GM21515 (cell line): ENCODE measurements at regions not wholly inside any gene's neighbourhood (a gene's known extent, or its start where the extent isn't known, plus 50 kb on each side); places are given as distances from the start of the nearest gene placed in this dataset.

Source experiments
- ATAC-seq: cut with Tn5 transposase; IDR thresholded peaks from one replicate; pipeline ENCODE4 v1.9.1; 2021; ENCODE audit not compliant: unreplicated experiment

DNA sequence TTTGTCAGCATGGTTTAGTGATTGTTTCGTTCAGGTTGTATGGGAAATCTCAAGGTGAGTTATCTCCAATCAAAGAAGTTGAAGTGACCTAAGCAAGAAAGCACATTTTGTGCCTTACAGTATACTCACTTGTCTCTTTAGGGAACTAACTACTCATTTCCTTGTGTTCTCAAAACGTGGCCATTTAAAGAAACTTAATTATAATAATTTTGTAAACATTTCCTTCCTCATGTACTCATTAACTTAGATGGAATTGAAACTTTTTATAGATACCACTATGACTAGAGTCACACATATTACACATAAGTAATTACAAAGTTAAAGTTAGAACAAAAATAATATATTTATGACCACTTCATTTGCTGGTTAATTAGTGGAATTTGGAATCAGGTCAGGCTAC lies 552.6 kb downstream of the MRPL39 start:
- no peak for ATAC-seq

- ATAC-seq: peak; percentile 89
Measured at GRCh38 chr21:25039461-25040380, 567.6 kb downstream of the MRPL39 start.

GRCh38 chr21:25036775-25037174 lies 570.5 kb downstream of the MRPL39 start:
- no peak for ATAC-seq

DNA sequence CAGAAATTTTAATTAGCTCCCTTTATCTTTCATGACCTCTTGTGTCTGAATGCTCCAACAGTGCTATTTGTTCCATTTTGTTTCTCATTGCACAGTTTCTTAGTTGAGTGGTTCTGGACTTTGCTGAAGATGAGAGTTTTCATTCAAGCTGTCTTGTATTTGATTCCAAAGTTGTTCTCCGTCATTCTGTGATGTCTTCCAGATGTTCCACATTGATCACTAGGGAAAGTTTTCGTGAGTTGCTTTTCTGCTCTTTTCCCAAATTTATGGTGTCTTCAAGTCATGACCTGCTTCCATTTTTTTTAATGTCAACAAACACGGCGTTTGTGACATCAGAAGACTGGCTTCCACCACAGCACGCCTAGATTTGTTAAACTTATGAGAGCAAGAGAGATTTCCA lies 575.5 kb downstream of the MRPL39 start:
- ATAC-seq: no peak

GRCh38 chr21:25029580-25029979 lies 577.7 kb downstream of the MRPL39 start:
- no peak for ATAC-seq

- ATAC-seq: no peak
Measured at GRCh38 chr21:25025596-25025995, 581.7 kb downstream of the MRPL39 start.

DNA sequence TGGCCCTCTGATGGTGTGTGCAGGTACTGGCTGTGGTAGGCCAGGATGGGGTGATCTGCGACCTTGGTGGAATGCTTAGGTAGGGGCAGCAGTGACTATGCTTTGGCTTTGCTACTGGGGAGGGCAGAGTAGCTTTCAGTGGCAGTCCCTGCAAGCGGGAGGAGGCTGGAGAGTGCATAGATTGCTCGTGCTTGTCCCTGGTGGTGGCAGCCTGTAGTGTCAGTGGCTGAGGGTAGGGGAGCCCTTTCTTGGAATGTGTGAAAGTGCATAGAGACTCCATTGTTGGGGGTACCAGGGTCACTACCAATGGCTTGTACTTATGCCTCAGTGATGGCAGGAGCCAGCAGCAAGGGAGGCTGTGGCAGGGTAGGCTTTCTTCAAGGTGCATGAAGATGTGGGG lies 582.6 kb downstream of the MRPL39 start:
- ATAC-seq: no peak

DNA sequence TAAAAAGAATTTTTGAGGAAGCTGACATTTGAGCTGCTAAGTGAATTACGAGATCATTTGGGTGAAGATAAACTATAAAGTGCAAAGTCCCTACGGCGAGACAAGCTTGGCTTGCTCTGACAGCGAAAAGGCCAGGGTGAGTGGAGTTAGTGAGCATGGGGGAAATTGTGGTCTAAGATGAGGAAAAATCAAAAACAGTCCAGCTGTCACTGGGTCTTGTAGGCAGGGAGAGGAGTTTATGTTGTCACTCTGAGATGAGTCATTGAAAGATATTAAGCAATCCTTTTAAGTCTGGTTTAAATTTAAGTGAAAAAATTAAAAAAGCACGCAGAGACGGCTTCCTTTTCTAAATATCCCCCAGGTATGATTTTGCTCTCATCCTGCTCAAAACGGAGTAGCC lies 601.9 kb downstream of the MRPL39 start:
- no peak for ATAC-seq

- no peak for ATAC-seq
Measured at GRCh38 chr21:25002676-25003075, 604.6 kb downstream of the MRPL39 start.

DNA sequence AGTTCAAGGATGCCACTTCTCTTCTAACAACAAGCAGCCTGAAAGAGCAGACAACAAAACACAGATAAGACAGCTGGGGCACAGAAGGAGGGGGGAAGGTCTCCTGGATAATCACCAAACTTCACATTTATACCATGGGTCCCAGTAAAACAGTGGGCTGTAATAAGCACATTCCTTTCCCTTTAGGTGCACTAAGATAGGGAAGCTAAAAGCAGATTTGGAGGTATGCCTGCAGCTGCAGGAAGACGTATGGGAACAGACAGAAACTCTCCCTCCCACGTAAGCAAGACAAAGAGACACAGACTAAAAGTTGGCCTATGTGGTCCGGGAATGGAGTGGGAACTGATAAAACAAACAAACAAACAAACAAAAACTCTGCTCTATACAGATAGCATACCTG lies 612.1 kb downstream of the MRPL39 start:
- ATAC-seq: no peak

GRCh38 chr21:24994717-24995116 lies 612.6 kb downstream of the MRPL39 start:
- ATAC-seq: no peak

DNA sequence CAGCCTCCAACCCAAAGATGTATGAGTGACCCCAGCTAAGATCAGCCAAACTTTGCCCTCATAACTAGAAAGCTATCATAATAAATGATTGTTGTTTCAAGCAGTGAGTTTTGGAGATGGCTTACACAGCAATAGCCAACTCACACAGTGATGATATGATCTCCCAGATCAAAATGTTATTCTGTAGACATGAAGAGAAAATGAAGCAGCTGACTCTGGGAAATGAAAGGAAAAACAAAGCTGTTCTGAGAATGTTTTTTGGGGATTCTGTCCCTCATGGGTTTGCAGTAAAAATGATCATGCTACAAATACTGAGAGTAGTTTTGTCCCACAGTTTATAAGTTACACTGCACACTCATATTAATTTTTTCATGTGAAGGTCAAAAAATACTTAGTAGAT lies 617.8 kb downstream of the MRPL39 start:
- ATAC-seq: no peak

DNA sequence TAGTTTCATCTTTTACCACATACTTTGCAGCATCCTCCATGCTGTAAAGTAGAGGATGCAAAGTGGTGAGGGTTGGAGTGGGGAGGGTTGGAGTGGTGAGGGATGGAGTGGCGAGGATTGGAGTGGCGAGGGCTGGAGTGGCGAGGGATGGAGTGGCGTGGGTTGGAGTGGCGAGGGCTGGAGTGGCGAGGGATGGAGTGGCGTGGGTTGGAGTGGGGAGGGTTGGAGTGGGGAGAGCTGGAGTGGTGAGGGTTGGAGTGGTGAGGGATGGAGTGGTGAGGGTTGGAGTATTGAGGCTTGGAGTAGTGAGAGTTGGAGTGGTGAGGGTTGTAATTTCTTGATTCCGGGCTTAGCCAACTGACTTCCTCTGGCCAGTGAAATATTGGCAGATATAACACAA lies 618.3 kb downstream of the MRPL39 start:
- ATAC-seq: no peak

GRCh38 chr21:24976238-24976637 lies 631.0 kb downstream of the MRPL39 start:
- ATAC-seq: peak; percentile 82

DNA sequence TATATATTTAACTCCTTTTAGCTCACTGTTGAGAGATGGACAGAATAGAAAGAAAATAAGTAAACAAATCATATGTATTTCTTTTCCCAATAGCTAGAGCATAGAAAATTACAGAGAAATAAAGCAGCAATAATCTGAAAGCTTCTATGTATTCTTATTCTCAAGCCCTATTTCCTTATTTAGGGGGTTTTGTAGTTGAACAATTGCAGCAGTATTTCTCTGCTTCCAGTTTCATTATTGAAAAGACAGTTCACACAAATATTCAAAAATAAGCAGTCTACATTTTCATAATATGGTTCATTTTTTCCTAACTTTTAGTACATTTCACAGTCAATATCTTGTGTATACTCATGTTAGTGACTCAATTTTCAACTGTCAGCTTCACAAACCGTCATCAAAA lies 638.2 kb downstream of the MRPL39 start:
- ATAC-seq: no peak

- ATAC-seq: peak; percentile 94
Measured at GRCh38 chr21:24955275-24955961, 651.9 kb downstream of the MRPL39 start.

GRCh38 chr21:24948186-24948585 lies 659.1 kb downstream of the MRPL39 start:
- no peak for ATAC-seq

- ATAC-seq: no peak
Measured at GRCh38 chr21:24945910-24946309, 661.4 kb downstream of the MRPL39 start.

- no peak for ATAC-seq
Measured at GRCh38 chr21:24941316-24942185, 665.7 kb downstream of the MRPL39 start.

GRCh38 chr21:24939291-24939690 lies 668.0 kb downstream of the MRPL39 start:
- ATAC-seq: no peak

DNA sequence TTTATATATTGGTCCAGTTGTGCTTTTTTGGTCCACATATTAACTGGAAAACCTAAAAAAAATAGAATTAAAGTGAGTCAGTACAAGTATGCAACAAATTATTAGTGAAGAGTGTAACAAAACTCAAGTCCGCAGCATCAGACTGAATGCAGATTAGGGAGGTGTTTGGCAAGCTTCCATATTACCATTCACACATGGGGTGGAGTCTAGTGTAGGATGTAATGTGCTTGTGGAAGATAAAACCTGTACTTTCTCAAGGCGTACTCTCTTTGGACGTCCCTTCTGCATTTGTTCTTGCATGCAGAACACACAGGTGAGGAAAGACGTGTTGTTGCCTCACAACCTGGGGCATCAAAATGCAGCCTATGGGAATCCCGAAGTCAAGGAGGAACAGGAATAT lies 668.7 kb downstream of the MRPL39 start:
- ATAC-seq: no peak
